Left cardiac atrium (tissue), 4 donors: ENCODE measurements at regions not wholly inside any gene's neighbourhood (a gene's known extent, or its start where the extent isn't known, plus 50 kb on each side); places are given as distances from the start of the nearest gene placed in this dataset.
"Not testable (repeated sequence)": the region's sequence is repeated elsewhere in the genome, so short reads cannot be mapped to it uniquely, and the experiment has no call there.

Experiments used
- ATAC-seq, 2 donors: fragments of 200-7000 bp; cut with Tn5 transposase; one replicate each; pipeline ENCODE4 v1.9.1; 2020; ENCODE audit warnings: mild to moderate bottlenecking in 2 of 2, moderate library complexity in 2 of 2
- DNase-seq: peaks from one replicate; pipeline ENCODE4 v3.0.0-alpha.2; 2020
- intact Hi-C, 2 donors: fragments of 100-400 bp; cut with DNase I; formaldehyde crosslinking; loops; one replicate each; pipeline versions ENCODE4 v1.14.1 to v1.15.1; 2022 to 2023
- donor health status: DM: no; HTN: yes; CAD: no.
- donor health status: DM: no; HTN: yes; CAD: no; lungs with severe emphysema.
- donor health status: DM: yes; HTN: yes; CAD: no.
- donor health status: Dilated cardiomyopathy.

DNA sequence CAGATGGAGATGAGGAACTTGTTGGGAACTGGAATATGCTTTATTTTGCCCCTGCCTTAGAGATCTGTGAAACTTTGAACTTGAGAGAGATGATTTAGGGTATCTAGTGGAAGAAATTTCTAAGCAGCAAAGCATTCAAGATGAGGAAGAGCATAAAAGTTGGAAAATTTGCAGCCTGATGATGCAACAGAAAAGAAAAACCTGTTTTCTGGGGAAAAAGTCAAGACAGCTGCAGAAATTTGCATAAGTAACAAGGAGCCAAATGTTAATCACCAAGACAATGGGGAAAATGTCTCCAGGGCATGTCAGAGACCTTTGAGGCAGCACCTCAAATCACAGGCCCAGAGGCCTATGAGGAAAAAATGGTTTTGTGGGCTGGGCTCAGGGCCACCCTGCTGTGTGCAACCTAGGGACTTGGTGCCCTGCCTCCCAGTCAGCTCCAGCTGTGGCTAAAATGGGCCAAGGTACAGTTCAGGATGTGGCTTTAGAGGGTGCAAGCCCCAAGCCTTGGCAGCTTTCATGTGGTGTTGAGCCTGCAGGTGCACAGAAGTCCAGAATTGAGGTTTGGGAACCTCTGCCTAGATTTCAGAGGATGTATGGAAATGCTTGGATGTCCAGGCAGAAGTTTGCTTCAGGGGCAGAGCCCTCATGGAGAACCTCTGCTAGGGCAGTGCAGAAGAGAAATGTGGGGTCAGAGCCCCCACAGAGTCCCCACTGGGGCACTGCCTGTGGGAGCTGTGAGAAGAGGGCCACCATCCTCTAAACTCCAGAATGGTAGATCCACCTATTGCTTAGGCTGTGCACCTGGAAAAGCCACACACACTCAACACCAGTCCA is 136.3 kb upstream of the RAB4A start:
- DNase-seq, intact Hi-C loops, ATAC-seq: not testable (repeated sequence)

DNA sequence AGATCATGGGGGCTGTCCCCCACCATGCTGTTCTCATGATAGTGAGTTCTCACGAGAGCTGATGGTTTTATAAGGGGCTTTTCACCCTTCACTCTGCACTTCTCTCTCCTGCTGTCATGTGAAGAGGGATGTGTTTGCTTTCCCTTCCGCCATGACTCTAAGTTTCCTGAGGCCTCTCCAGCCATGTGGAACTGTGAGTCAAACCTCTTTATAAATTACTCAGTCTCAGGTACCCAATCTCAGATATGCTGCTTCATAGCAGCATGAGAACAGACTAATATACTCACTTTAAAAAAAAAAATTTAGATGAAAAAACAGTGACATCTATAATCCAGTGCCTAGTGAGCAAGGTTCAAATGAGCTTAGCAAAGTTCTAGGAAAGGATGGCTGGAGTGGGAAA is 135.1 kb upstream of the RAB4A start:
- DNase-seq (no peak), ATAC-seq (no peak)
- intact Hi-C loops, result no loop called here

DNA sequence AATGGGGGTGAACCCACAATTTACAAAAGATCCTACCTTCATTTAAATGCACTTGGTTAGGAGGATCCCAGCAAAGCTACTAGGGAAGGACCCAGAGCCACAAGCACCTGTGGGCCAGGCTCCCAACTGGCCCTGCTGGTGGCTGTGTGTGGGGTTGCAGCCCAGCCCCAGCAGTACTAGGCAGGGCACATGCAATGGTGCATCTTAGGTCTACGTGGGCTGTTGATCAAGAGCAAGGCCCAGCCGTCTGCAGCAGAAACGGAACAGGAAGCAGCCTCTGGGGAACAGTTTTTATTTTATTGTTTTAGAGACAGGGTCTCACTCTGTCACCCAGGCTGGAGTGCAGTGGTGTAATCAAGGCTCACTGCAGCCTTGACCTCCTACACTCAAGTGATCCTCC is 134.1 kb upstream of the RAB4A start:
- DNase-seq, result no peak
- peak in 1 of 2 donors; percentile 63 for ATAC-seq
- intact Hi-C loops, result no loop called here

DNA sequence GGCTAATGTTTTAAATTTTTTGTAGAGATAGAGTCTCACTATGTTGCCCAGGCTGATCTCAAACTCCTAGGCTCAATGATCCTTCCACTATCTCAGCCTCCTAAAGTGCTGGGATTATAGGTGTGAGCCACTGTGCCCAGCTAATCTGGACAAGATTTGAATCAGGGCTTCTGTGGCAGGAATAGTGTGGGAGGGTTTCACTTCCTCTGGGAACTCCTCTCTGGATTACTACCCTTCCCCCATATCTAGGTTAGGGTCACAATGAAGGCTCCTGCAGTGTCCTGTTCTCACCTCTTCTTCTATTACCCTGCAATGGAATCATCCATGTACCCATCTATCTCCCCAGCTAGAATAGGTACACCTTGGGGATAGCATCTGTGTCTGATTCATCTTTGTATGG is 133.6 kb upstream of the RAB4A start:
- intact Hi-C loops, result no loop called here
- DNase-seq (no peak), ATAC-seq (no peak)

DNA sequence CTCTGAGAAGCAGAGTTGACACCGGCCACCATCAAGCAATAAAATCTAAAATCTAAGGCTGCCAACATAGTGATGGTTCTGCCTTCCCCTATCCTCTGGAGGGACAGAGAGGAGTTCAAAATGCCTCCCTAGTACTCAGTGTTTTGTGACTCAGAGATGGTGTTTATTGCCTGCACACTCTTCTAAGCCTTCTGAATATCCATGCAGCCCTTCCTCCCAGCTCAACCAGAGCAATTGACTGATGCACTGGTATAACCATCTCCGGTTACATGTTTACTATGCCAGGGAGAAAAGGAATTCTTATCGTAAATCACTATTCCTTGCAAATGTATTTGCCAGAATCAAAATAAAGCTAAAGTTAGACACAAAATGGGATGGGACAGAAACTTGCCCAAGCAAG is 132.9 kb upstream of the RAB4A start:
- intact Hi-C loops, result no loop called here
- ATAC-seq, result no peak
- no peak for DNase-seq

DNA sequence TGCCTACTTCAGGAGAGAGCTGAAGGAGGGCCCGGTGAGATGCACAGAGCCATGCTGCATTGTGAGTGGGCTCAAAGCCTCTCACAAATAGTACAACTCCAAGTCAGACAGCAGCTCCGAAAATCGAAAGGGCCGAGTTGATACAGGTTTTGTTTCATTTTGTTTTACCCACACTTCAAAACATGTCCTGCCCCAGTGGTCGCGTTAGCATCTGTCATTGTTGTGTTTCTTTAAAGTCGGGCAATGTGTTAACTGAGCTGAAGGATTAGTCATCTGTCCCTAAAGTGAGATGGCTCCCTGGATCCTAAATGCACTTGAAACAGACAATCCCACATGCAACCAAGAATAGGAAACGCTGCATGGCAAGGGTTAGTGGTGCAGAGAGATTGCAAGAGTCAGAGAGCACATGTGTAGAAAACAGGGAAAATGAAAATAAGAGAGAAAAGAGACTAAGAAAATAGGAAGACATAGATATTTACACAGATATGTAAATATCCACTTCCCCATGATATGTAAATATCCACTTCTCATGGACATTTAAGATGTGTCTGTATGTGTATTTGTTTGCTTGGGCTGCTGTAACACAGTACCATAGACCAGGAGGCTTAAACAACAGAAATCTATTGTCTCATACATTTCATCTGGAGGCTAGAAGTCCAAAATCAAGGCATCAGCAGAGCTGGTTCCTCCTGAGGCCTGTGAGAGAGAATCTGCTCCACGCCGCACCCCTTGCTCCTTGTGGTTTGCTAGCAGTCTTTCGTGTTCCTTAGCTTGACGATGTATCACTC is 131.4 kb upstream of the RAB4A start:
- intact Hi-C loops, result loop anchor here in 1 of 2 donors (10.0 kb wide), 1 partner anchor 105 kb away; no protein-coding TSS in a partner anchor
- DNase-seq (no peak), ATAC-seq (no peak)

DNA sequence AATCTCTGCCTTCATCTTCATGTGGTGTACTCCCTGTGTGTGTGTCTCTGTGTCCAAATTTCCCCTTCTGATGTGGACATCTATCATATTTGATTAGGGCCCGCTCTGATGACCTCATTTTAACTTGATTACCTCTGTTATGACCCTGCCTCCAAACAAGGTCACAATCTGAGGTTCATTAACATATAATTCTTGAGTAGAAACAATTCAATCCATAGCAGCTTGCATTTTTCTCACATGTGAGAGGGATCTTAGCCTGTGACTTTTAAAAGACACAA is 130.9 kb upstream of the RAB4A start:
- intact Hi-C loops, result loop anchor here in 1 of 2 donors (10.0 kb wide), 1 partner anchor 105 kb away; no protein-coding TSS in a partner anchor
- no peak for DNase-seq
- ATAC-seq, result no peak

DNA sequence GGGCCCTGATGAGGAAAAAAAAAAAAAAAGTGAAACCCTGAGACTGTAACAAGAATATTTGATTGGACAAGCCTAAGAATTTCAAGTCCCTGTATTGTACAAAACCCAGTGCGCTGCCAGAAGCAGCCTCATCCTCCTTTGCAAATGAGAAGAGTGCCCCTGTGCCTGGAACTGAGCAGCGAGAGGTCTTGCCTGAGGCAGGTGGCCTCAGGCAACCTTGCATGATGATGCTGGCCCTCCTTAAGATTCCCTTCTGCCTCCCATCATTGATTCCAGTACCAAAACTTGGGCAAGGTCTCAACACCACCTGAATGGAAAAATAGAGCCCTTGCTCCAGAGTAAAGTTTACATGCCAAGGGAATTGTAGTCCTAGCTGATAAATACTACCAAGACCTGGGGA is 129.6 kb upstream of the RAB4A start:
- ATAC-seq (no peak), DNase-seq (no peak)
- intact Hi-C loops, result loop anchor here in 1 of 2 donors (10.0 kb wide), 1 partner anchor 106 kb away; no protein-coding TSS in a partner anchor

DNA sequence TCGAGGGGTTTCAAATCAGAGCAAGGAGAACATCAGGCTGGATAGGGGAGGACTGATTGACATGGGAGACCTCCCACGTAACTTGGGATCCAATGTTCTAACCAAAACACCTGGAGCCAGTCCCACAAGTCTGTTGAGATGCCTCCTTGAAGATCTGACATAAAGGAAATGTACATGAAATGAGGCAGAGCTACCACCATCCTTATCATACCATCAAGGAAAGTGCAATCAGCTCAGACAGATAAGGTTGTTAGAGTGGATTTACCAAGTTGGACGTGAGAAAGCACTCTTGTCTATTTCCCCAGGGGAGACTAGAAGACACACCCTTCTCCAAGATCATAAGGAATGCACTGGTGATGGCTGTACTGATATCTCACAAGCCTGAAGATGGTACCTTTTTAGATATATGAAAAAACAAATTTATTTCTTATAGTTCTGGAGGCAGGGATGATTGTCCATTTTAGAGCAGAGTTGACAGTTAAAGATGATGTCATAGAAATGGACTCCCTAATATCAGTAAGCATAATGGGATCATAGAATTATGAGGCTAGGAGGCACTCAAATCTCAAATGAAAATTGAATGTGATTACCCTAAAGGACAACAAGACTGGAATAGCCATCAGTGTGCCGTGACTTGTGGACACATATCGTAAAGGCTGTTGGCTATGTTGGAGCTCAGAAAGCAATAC is 129.1 kb upstream of the RAB4A start:
- ATAC-seq, result no peak
- intact Hi-C loops, result loop anchor here in 1 of 2 donors (10.0 kb wide), 1 partner anchor 107 kb away; no protein-coding TSS in a partner anchor
- DNase-seq, result no peak

DNA sequence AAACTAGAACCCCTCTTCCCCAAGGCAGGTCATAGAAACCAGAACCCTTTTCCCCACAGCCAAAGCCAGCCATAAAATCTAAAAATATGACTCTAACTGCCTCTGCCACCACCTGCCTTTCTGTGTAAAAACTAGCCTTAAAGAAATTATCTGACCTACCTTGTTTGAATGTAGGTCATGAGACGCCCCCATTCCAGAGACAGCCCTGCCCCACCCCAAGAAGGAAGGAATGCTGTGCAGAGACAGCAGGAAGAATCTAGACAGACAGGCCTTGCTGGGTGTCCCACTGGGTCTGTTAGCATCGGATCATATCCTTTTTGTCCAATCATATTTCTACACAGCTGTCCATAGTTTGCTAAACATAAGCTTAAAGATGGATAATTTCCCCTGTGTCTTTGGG is 128.4 kb upstream of the RAB4A start:
- DNase-seq (no peak), ATAC-seq (no peak)
- intact Hi-C loops, result loop anchor here in 1 of 2 donors (10.0 kb wide), 1 partner anchor 108 kb away; no protein-coding TSS in a partner anchor

DNA sequence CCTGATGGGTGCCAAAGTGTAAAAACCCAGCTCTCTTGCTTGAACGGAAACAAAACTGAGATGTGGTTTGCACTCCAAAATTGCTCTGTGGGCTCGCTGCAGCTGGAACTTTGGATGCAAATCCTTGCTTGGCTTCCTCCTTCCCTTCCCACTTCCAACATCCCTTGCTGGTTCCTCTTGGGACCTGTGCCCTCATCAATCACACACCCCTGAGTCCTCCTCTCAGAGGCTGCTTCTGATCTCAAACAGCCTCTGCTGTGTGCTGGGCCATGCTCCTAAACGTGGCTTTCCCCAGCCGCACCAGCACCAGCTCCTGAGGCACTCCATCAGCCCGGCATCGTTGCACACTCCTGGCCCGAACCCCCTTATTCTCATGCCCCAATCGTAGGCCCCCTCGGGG is 124.3 kb upstream of the RAB4A start:
- peak; percentile 6 to 32 for ATAC-seq
- intact Hi-C loops, result loop anchor here in 1 of 2 donors (10.0 kb wide), 1 partner anchor 112 kb away; no protein-coding TSS in a partner anchor
- DNase-seq, result no peak

DNA sequence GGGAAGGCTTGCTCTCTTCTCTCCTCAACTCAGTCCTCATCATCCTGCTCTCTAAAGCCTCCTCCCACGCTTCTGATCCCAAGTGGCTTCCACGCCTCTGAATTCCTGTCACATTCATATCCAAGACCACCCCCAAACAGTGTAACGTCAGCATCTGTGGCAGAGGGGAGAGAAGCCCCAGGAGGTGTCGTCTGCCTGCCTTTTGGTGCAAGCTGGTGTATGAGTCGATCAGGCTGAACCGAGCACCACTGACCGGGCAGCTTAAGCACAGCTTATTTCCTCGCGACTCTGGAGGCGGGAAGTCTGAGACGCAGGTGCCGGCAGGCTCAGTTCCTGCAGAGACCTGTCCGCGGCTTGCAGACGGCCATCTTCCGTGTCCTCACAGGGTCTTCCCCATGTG is 123.8 kb upstream of the RAB4A start:
- intact Hi-C loops, result loop anchor here in 1 of 2 donors (10.0 kb wide), 1 partner anchor 112 kb away; no protein-coding TSS in a partner anchor
- ATAC-seq (peak; percentile 20 to 24), DNase-seq (no peak)

DNA sequence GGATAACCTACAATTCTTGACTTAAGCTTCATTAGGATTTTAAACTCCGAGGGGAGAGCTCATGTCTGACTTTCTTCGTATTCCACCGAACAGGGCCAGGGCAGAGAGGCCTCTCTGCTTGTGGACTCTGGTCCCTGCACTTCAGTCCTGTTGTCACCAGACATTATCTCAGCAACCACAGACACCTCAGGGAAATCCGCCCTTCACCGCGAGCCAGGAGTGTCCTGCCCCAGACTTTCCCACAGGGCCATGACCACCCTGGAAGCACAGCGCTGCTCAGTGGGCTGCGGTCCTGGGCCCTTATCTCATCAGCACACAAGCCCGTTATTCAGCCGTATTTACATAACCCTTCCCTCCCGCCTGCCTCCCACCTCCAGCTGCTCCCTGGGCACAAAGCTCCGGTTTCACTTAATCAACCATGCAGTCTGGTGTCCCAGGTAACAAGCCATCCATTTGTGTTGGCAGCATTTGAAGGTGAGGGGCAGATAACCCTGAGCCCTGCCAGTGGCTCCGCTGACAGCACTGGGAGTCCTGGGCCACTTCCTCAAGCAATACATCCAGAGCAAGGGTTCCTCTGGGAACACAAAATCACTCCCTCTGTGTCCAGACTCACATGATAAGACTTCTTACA is 122.8 kb upstream of the RAB4A start:
- DNase-seq (peak; percentile 55), ATAC-seq (peak; percentile 83 to 90)
- intact Hi-C loops, result loop anchor here in 1 of 2 donors (10.0 kb wide), 1 partner anchor 113 kb away; no protein-coding TSS in a partner anchor

DNA sequence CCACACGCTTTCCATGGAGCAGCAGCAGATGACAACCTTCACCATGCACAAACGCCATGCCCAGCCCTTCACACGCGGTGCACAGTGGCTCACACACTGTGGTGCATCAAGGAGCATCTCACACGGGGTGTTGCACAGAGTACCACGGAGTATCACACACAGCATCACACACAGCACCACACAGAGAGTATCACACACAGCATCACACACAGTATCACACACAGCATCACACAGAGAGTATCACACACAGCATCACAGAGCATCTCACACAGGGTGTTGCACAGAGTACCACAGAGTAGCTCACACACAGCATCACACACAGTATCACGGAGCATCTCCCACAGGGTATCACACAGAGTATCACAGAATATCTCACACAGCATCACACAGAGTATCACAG is 122.2 kb upstream of the RAB4A start:
- DNase-seq (no peak), ATAC-seq (peak in 1 of 2 donors; percentile 3)
- intact Hi-C loops, result loop anchor here in 1 of 2 donors (10.0 kb wide), 1 partner anchor 114 kb away; no protein-coding TSS in a partner anchor

DNA sequence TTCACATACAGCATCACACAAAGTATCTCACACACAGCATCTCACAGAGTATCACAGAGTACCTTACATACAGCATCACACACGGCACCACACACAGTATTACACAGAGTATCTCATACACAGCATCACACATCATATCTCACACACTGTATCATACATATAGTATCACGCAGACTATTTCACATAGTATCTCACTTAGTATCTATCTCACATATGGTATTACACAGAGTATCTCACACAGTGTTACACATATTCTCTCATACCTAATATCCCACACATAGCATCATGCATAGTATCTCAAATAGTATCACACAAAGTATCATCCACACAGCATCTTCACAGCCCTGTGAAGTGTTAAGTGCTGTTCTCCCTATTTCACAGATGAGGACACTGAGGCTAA is 121.5 kb upstream of the RAB4A start:
- ATAC-seq, result no peak

DNA sequence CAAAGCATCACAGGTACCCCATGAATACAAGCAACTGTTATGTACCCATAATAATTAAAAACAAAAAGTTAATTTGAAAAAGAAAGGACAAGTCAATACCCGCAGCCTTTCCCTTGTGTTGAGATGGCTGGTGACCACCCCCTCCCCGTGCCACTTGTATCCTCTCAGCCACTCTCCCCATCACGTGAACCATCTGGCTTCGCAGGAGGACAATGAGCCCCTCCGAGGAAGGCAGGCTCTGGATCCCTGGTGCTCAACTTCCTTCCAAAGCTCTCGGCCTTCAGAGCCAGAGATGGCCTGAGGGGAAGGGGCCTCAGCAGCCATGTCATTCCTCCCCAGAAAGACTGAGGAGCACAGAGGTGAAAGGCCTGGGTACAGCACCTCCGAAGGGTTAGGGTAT is 120.4 kb upstream of the RAB4A start:
- intact Hi-C loops, result loop anchor here (10.0 kb wide), 3 partner anchors 74 to 486 kb away; no protein-coding TSS in a partner anchor
- ATAC-seq, result no peak
- DNase-seq, result no peak

More for the DNA sequence above, 121.5 kb upstream of the RAB4A start:
- DNase-seq, result no peak
- intact Hi-C loops, result loop anchor here in 1 of 2 donors (10.0 kb wide), 1 partner anchor 115 kb away; no protein-coding TSS in a partner anchor

DNA sequence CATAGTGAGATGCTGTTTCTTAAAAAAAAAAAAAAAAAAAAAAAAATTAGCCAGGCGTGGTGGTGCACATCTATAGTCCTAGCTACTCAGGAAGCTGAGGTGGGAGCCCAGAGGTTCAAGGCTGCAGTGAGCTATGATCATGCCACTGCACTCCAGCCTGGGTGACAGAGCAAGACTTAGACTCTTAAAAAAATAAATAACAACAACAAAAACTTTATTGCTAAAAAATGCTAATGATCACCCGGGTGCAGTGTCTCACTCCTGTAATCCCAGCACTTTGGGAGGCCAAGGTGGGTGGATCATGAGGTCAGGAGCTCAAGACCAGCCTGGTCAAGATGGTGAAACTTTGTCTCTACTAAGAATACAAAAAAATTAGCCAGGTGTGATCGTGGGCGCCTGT is 119.5 kb upstream of the RAB4A start:
- intact Hi-C loops, result loop anchor here (10.0 kb wide), 3 partner anchors 73 to 487 kb away; no protein-coding TSS in a partner anchor
- ATAC-seq, DNase-seq: not testable (repeated sequence)

DNA sequence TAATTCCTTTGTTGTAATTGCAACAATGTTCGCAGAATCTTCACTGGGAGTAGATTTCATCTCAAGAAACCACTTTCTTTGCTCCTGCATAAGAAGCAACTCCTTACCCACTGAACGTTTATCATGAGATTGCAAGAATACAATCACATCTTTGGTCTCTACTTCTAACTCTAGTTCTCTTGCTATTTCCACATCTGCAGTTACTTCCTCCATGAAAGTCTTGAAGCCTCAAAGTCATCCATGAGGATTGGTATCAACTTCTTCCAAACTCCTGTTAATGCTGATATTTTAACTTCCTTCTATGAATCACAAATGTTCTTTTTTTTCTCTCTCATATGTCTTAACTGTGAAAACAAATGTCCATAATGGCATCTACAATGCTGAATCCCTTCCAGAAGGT is 118.6 kb upstream of the RAB4A start:
- DNase-seq (no peak), ATAC-seq (no peak)
- intact Hi-C loops, result loop anchor here (10.0 kb wide), 3 partner anchors 72 to 488 kb away; no protein-coding TSS in a partner anchor
